HUES64 (cell line): ENCODE measurements at regions not wholly inside any gene's neighbourhood (a gene's known extent, or its start where the extent isn't known, plus 50 kb on each side); places are given as distances from the start of the nearest gene placed in this dataset.
"Not testable (repeated sequence)": the region's sequence is repeated elsewhere in the genome, so short reads cannot be mapped to it uniquely, and the experiment has no call there.

Experiments used
- H3K27ac ChIP-seq: 2 replicates; pipeline ENCODE4 v1.7.0; 2013; ENCODE audit warnings: low read depth, low read length, inconsistent platforms
- H3K27me3 ChIP-seq: 2 replicates; pipeline ENCODE4 v1.6.1; 2013; ENCODE audit warnings: mild to moderate bottlenecking, low read length; ENCODE audit not compliant: insufficient read depth
- H3K36me3 ChIP-seq: 2 replicates; pipeline ENCODE4 v1.6.1; 2013; ENCODE audit warnings: mild to moderate bottlenecking, low read length; ENCODE audit not compliant: insufficient read depth
- H3K4me1 ChIP-seq: 2 replicates; pipeline ENCODE4 v1.6.1; 2013; ENCODE audit warnings: mild to moderate bottlenecking, low read length, moderate library complexity; ENCODE audit not compliant: insufficient read depth
- H3K4me3 ChIP-seq: 2 replicates; pipeline ENCODE4 v1.5.1; 2013; ENCODE audit warnings: mild to moderate bottlenecking, low read length, moderate library complexity
- H3K9ac ChIP-seq: 2 replicates; pipeline ENCODE4 v1.6.1; 2013; ENCODE audit warnings: mild to moderate bottlenecking, low read depth, low read length
- H3K9me3 ChIP-seq: 2 replicates; pipeline ENCODE4 v1.6.1; 2013; ENCODE audit warnings: low read depth, low read length; ENCODE audit not compliant: insufficient read depth
- WGBS: fragments of 150-250, 120-280 bp; methylation state at CpG from one replicate; pipeline ENCODE4 v1.1.7; 2013; ENCODE audit warnings: missing lambda C conversion rate; 5-methylcytosine and 5-hydroxymethylcytosine counted together

GRCh38 chrX:758917-759316 is 128.3 kb downstream of the SHOX start:
- WGBS = 91% methylated on average over 6 of the region's 6 CpGs
- no peaks in the 10 kb centered on the region for H3K27me3 ChIP-seq

GRCh38 chrX:750812-751211 is 120.2 kb downstream of the SHOX start:
- Histone ChIP-seq H3K36me3 (no peaks in the 10 kb centered on the region), H3K27ac (no peak overlapping the region), H3K4me3 (no peak overlapping the region), H3K9ac (no peak overlapping the region), H3K27me3 (no peaks in the 10 kb centered on the region), H3K4me1 (no peaks in the 10 kb centered on the region), H3K9me3 (no peaks in the 10 kb centered on the region)
- WGBS = 81% methylated on average over 8 of the region's 9 CpGs

More at GRCh38 chrX:758917-759316, 128.3 kb downstream of the SHOX start:
- Histone ChIP-seq H3K9me3 (no peaks in the 10 kb centered on the region), H3K27ac (no peak overlapping the region), H3K4me1 (no peaks in the 10 kb centered on the region), H3K36me3 (no peaks in the 10 kb centered on the region), H3K4me3 (no peak overlapping the region), H3K9ac (no peak overlapping the region)

- no peaks in the 10 kb centered on the region for H3K36me3 ChIP-seq
- no peaks in the 10 kb centered on the region for H3K9me3 ChIP-seq
- H3K4me3 ChIP-seq = no peak overlapping the region
- H3K27ac ChIP-seq = no peak overlapping the region
- H3K9ac ChIP-seq = no peak overlapping the region
- no peaks in the 10 kb centered on the region for H3K27me3 ChIP-seq
- no peaks in the 10 kb centered on the region for H3K4me1 ChIP-seq
- 95% methylated on average over 5 of the region's 5 CpGs for WGBS
Measured at GRCh38 chrX:750263-750662, 119.7 kb downstream of the SHOX start.

- no peak overlapping the region for H3K27ac ChIP-seq
- no peaks in the 10 kb centered on the region for H3K36me3 ChIP-seq
- H3K27me3 ChIP-seq = no peaks in the 10 kb centered on the region
- H3K9ac ChIP-seq = no peak overlapping the region
- H3K4me1 ChIP-seq = no peaks in the 10 kb centered on the region
- no peaks in the 10 kb centered on the region for H3K9me3 ChIP-seq
- WGBS = 88% methylated on average over 2 of the region's 2 CpGs
- H3K4me3 ChIP-seq = no peak overlapping the region
Measured at GRCh38 chrX:747176-747575, 116.6 kb downstream of the SHOX start.

GRCh38 chrX:739611-740010 is 109.0 kb downstream of the SHOX start:
- 86% methylated on average over 10 of the region's 10 CpGs for WGBS
- Histone ChIP-seq H3K9me3 (no peaks in the 10 kb centered on the region), H3K27me3 (no peaks in the 10 kb centered on the region), H3K4me1 (no peaks in the 10 kb centered on the region), H3K27ac (no peak overlapping the region), H3K36me3 (no peaks in the 10 kb centered on the region), H3K4me3 (no peak overlapping the region), H3K9ac (no peak overlapping the region)

- not testable (repeated sequence) for H3K9me3 ChIP-seq, H3K36me3 ChIP-seq, H3K27ac ChIP-seq, H3K4me3 ChIP-seq, H3K4me1 ChIP-seq, H3K9ac ChIP-seq, H3K27me3 ChIP-seq
- 78% methylated on average over 3 of the region's 3 CpGs for whole genome bisulfite sequencing
Measured at GRCh38 chrX:737021-737420, 106.4 kb downstream of the SHOX start.

- no peak overlapping the region for H3K27ac ChIP-seq
- no peak overlapping the region for H3K4me3 ChIP-seq
- no peaks in the 10 kb centered on the region for H3K9me3 ChIP-seq
- H3K27me3 ChIP-seq = no peaks in the 10 kb centered on the region
- H3K4me1 ChIP-seq = no peaks in the 10 kb centered on the region
- H3K9ac ChIP-seq = no peak overlapping the region
- WGBS = 68% methylated on average over 17 of the region's 17 CpGs
- no peaks in the 10 kb centered on the region for H3K36me3 ChIP-seq
Measured at GRCh38 chrX:734362-734761, 103.8 kb downstream of the SHOX start.

GRCh38 chrX:733961-734360 is 103.4 kb downstream of the SHOX start:
- Histone ChIP-seq H3K27me3 (no peaks in the 10 kb centered on the region), H3K9me3 (no peaks in the 10 kb centered on the region), H3K9ac (no peak overlapping the region), H3K36me3 (no peaks in the 10 kb centered on the region), H3K4me1 (no peaks in the 10 kb centered on the region), H3K4me3 (no peak overlapping the region), H3K27ac (no peak overlapping the region)
- 90% methylated on average over 9 of the region's 9 CpGs for WGBS

GRCh38 chrX:729583-730409 is 99.2 kb downstream of the SHOX start:
- no peaks in the 10 kb centered on the region for H3K36me3 ChIP-seq
- H3K27ac ChIP-seq = no peak overlapping the region
- H3K4me1 ChIP-seq = no peaks in the 10 kb centered on the region
- no peak overlapping the region for H3K9ac ChIP-seq
- 87% methylated on average over 21 of the region's 21 CpGs for WGBS
- 0 out of 2 replicates have a peak, but pooled peaks cover 3% of the 10 kb centered on the region for H3K9me3 ChIP-seq
- no peaks in the 10 kb centered on the region for H3K27me3 ChIP-seq
- no peak overlapping the region for H3K4me3 ChIP-seq

- WGBS = 95% methylated on average over 12 of the region's 14 CpGs
- not testable (repeated sequence) for H3K27ac ChIP-seq, H3K4me1 ChIP-seq, H3K4me3 ChIP-seq, H3K9ac ChIP-seq, H3K36me3 ChIP-seq, H3K27me3 ChIP-seq, H3K9me3 ChIP-seq
Measured at GRCh38 chrX:729101-729500, 98.5 kb downstream of the SHOX start.

- not testable (repeated sequence) for H3K27ac ChIP-seq, H3K4me1 ChIP-seq, H3K4me3 ChIP-seq, H3K27me3 ChIP-seq, H3K9me3 ChIP-seq, H3K36me3 ChIP-seq, H3K9ac ChIP-seq
- WGBS = 90% methylated on average over 11 of the region's 11 CpGs
Measured at GRCh38 chrX:728639-729038, 98.0 kb downstream of the SHOX start.
